ENCODE measurements at regions not wholly inside any gene's neighbourhood (a gene's known extent, or its start where the extent isn't known, plus 50 kb on each side); places are given as distances from the start of the nearest gene placed in this dataset.

GRCh38 chr15:92565351-92566125 is 90.0 kb downstream of the FAM174B start:
- DNase-seq (ENCODE audit: low read depth in 1 of 2, low spot score in 1 of 2) = no peak

GRCh38 chr15:92561754-92562153 is 93.8 kb downstream of the FAM174B start:
- DNase-seq (ENCODE audit: low read depth in 1 of 2, low spot score in 1 of 2) = no peak

- DNase-seq (ENCODE audit: low read depth in 1 of 2, low spot score in 1 of 2) = no peak
These were observed 102.3 kb downstream of the FAM174B start for GRCh38 chr15:92553317-92553716.

- DNase-seq (ENCODE audit: low read depth in 1 of 2, low spot score in 1 of 2) = no peak
These were observed 109.6 kb downstream of the FAM174B start for GRCh38 chr15:92545996-92546395.

- no peak for DNase-seq (ENCODE audit: low read depth in 1 of 2, low spot score in 1 of 2)
These were observed 114.0 kb downstream of the FAM174B start for GRCh38 chr15:92541291-92542200.

GRCh38 chr15:92538115-92538514 is 117.5 kb downstream of the FAM174B start:
- DNase-seq (ENCODE audit: low read depth in 1 of 2, low spot score in 1 of 2) = no peak

GRCh38 chr15:92533298-92533697 is 122.3 kb downstream of the FAM174B start:
- no peak for DNase-seq (ENCODE audit: low read depth in 1 of 2, low spot score in 1 of 2)

- no peak for DNase-seq (ENCODE audit: low read depth in 1 of 2, low spot score in 1 of 2)
These were observed 124.2 kb downstream of the FAM174B start for GRCh38 chr15:92531406-92531805.

- DNase-seq (ENCODE audit: low read depth in 1 of 2, low spot score in 1 of 2) = no peak
These were observed 126.8 kb downstream of the FAM174B start for GRCh38 chr15:92528736-92529135.

- DNase-seq (ENCODE audit: low read depth in 1 of 2, low spot score in 1 of 2) = no peak
These were observed 128.4 kb downstream of the FAM174B start for GRCh38 chr15:92527197-92527596.

- DNase-seq (ENCODE audit: low read depth in 1 of 2, low spot score in 1 of 2) = no peak
These were observed 129.8 kb downstream of the FAM174B start for GRCh38 chr15:92525758-92526245.

- no peak for DNase-seq (ENCODE audit: low read depth in 1 of 2, low spot score in 1 of 2)
These were observed 130.6 kb downstream of the FAM174B start for GRCh38 chr15:92524874-92525565.

GRCh38 chr15:92524161-92524560 is 130.5 kb downstream of the ST8SIA2 start:
- no peak for DNase-seq (ENCODE audit: low read depth in 1 of 2, low spot score in 1 of 2)

- DNase-seq (ENCODE audit: low read depth in 1 of 2, low spot score in 1 of 2) = no peak
These were observed 129.5 kb downstream of the ST8SIA2 start for GRCh38 chr15:92523176-92523575.

GRCh38 chr15:92521624-92522008 is 127.9 kb downstream of the ST8SIA2 start:
- DNase-seq (ENCODE audit: low read depth in 1 of 2, low spot score in 1 of 2) = peak in 1 of 2 donors; percentile 43

- no peak for DNase-seq (ENCODE audit: low read depth in 1 of 2, low spot score in 1 of 2)
These were observed 127.4 kb downstream of the ST8SIA2 start for GRCh38 chr15:92520914-92521623.

- DNase-seq (ENCODE audit: low read depth in 1 of 2, low spot score in 1 of 2) = no peak
These were observed 126.0 kb downstream of the ST8SIA2 start for GRCh38 chr15:92519709-92520108.
